Ascending aorta (tissue), 2 donors: ENCODE measurements at regions not wholly inside any gene's neighbourhood (a gene's known extent, or its start where the extent isn't known, plus 50 kb on each side); places are given as distances from the start of the nearest gene placed in this dataset.
A peak's percentile ranks its signal among the peaks of the same experiment; 100 is the strongest.
"Not testable (repeated sequence)": the region's sequence is repeated elsewhere in the genome, so short reads cannot be mapped to it uniquely, and the experiment has no call there.

Source experiments
- DNase-seq, 2 donors: peaks; one replicate each; pipeline ENCODE4 v3.0.0-alpha.2; 2019; ENCODE audit warnings: low spot score in 2 of 2
- H3K27ac ChIP-seq, 2 donors: fragments of 200-600 bp; sonication (generic); one replicate each; pipeline ENCODE4 v1.5.1; 2016 to 2017; ENCODE audit warnings: mild to moderate bottlenecking in 1 of 2
- H3K27me3 ChIP-seq: fragments of 200-600 bp; sonication (generic); one replicate; pipeline ENCODE4 v1.5.1; 2017
- H3K36me3 ChIP-seq, 2 donors: fragments of 200-600 bp; sonication (generic); one replicate each; pipeline ENCODE4 v1.5.1; 2016
- H3K4me1 ChIP-seq, 2 donors: fragments of 200-600 bp; sonication (generic); one replicate each; pipeline ENCODE4 v1.5.1; 2016 to 2017; ENCODE audit warnings: mild to moderate bottlenecking in 1 of 2
- H3K4me3 ChIP-seq, 2 donors: fragments of 200-600 bp; sonication (generic); one replicate each; pipeline ENCODE4 v1.5.1; 2016 to 2017; ENCODE audit warnings: mild to moderate bottlenecking in 1 of 2
- H3K9me3 ChIP-seq, 2 donors: fragments of 200-600 bp; sonication (generic); one replicate each; pipeline ENCODE4 v1.5.1; 2016
- intact Hi-C: fragments of 100-400 bp; cut with DNase I; formaldehyde crosslinking; loops from one replicate; pipeline ENCODE4 v1.15.1; 2023
- TF ChIP-seq, protein P1 (sequence below), 3 experiments: fragments of 200-600 bp in 2 of 3; fragments of 450-650 bp in 1 of 3; sonication (generic) in 2 of 3; IDR thresholded peaks; one replicate each; pipeline ENCODE4 v1.5.1; 2016 to 2019; ENCODE audit warnings: antibody characterized with exemption in 3 of 3, mild to moderate bottlenecking in 1 of 3, moderate library complexity in 1 of 3

DNA sequence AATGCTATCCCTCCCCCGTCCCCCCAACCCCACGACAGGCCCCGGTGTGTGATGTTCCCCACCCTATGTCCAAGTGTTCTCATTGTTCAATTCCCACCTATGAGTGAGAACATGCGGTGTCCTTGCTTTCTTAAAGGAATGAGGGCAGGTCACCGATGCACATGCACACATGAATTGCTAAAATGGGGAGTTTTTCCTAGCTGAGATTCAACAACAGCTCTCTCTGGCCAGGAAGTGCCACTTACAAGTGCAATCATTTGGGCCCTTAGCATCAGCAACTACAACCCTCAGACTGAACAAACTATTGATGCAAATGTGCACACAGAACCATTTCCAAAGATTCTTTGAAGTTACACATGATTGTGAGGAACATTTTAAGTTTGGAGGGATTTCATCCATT lies 95.7 kb upstream of the IQCM start:
- no peaks in the 10 kb centered on the region for H3K9me3 ChIP-seq
- TF ChIP-seq, protein P1, sequence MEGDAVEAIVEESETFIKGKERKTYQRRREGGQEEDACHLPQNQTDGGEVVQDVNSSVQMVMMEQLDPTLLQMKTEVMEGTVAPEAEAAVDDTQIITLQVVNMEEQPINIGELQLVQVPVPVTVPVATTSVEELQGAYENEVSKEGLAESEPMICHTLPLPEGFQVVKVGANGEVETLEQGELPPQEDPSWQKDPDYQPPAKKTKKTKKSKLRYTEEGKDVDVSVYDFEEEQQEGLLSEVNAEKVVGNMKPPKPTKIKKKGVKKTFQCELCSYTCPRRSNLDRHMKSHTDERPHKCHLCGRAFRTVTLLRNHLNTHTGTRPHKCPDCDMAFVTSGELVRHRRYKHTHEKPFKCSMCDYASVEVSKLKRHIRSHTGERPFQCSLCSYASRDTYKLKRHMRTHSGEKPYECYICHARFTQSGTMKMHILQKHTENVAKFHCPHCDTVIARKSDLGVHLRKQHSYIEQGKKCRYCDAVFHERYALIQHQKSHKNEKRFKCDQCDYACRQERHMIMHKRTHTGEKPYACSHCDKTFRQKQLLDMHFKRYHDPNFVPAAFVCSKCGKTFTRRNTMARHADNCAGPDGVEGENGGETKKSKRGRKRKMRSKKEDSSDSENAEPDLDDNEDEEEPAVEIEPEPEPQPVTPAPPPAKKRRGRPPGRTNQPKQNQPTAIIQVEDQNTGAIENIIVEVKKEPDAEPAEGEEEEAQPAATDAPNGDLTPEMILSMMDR (IDR thresholded peaks at IDR 0.05) = no peak
- H3K4me1 ChIP-seq = no peaks in the 10 kb centered on the region
- H3K4me3 ChIP-seq = no peak overlapping the region
- no peak for DNase-seq
- intact Hi-C loops = no loop called here
- H3K27me3 ChIP-seq = no peaks in the 10 kb centered on the region
- H3K36me3 ChIP-seq = no peaks in the 10 kb centered on the region
- H3K27ac ChIP-seq = no peak overlapping the region

DNA sequence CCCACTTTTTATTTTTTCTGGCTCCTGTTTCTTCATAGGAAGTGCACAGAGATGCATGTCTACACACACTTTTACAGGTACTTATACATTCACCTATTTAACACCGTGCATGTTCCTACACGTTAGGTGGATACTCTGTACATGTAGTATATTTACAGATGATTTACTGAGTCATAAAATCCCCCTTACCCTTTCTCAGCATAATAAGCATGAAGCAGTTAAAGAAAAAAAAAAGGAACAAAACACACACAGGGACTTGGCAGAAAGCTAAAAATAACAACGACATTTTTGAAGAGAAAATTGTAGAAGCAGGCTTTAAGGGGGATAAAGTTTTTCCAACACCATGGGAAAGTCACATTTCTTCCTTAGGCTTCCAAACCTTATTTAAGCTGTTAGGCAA lies 96.4 kb upstream of the IQCM start:
- intact Hi-C loops = no loop called here
- Histone ChIP-seq H3K4me1 (no peaks in the 10 kb centered on the region), H3K27ac (no peak overlapping the region), H3K36me3 (no peaks in the 10 kb centered on the region), H3K4me3 (no peak overlapping the region), H3K27me3 (no peaks in the 10 kb centered on the region), H3K9me3 (no peaks in the 10 kb centered on the region)
- TF ChIP-seq, protein P1 (IDR thresholded peaks at IDR 0.05) = no peak
- DNase-seq = no peak

DNA sequence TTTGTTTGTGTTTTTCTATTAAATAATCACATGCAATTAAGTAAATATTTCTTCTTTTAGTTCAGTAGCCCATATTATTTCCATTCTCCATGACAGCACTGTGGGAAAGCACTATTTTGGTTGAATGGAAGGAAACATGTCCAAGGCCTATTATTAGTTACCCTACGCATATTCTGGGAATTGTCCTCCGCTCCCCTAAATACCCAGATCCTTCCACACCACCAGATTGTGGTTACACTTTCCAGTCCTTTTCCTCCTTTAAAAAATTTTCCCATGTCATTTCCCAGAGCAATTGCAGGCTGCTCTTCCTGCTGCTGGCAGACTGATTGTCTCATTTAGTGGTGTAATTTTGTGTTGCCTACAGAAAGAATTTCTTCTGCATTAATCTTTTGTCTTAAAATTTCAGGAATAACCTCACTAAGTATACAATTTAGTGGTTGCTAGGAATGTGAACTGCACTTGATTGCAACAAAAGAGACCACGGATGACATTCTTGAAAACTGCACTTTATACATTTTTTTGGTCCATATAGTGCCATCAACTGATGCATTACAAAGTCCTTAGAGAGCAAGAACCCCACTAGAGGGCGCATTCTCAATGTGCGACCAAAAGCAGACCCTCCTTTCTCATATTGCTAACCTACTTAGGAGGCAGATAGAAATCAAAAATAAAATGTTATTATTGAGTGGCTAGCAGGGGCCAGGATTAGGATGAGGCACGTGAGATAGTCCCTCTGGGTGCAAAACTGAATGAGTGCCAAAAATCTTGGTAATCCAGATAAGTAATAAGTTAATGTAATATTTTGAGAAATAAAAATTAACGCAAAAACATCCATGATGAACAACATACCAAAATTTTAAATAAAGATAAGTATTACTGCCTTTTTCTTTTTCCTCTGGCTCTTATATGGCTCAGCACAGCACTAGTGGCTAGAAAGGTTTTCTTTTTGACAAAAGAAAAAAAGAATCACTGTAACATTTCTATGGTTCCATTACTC lies 98.8 kb upstream of the IQCM start:
- TF ChIP-seq, protein P1 (IDR thresholded peaks at IDR 0.05) = peak in 2 of 3 experiments; percentile 25 to 46
- no peaks in the 10 kb centered on the region for H3K36me3 ChIP-seq
- no peak overlapping the region for H3K27ac ChIP-seq
- DNase-seq = no peak
- no peaks in the 10 kb centered on the region for H3K9me3 ChIP-seq
- H3K4me1 ChIP-seq = no peaks in the 10 kb centered on the region
- no peaks in the 10 kb centered on the region for H3K27me3 ChIP-seq
- intact Hi-C loops = no loop called here
- H3K4me3 ChIP-seq = no peak overlapping the region

DNA sequence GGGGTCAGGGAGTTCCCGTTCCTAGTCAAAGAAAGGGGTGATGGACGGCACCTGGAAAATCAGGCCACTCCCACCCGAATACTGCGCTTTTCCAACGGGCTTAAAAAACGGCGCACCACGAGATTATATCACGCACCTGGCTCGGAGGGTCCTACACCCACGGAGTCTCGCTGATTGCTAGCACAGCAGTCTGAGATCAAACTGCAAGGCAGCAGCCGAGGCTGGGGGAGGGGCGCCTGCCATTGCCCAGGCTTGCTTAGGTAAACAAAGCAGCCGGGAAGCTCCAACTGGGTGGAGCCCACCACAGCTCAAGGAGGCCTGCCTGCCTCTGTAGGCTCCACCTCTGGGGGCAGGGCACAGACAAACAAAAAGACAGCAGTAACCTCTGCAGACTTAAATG lies 100.1 kb upstream of the IQCM start:
- DNase-seq, intact Hi-C loops, H3K4me1 ChIP-seq, H3K4me3 ChIP-seq, H3K36me3 ChIP-seq, H3K9me3 ChIP-seq, H3K27me3 ChIP-seq, H3K27ac ChIP-seq: not testable (repeated sequence)

DNA sequence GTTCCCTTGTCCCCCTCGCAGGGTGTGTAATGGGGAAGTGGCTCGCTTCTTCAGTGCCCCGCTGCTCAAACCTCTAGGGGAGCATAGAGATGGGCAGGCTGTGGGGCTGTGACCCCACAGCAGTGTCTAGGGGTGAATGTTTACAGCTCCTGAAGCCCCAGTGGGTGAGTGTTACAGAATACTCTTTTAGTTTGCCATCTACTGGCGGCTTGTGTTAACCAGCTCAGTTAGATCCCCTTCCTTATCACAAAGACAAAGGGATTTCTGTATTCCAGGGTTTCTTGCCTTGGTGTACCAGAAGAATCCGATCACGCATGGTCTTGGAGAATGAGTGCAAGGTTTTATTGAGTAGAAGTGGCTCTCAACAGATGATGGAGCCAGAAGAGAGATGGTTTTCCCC lies 108.1 kb upstream of the IQCM start:
- intact Hi-C loops = no loop called here
- no peak overlapping the region for H3K27ac ChIP-seq
- no peak for DNase-seq
- H3K4me3 ChIP-seq = no peak overlapping the region
- TF ChIP-seq, protein P1 (IDR thresholded peaks at IDR 0.05) = no peak
- no peaks in the 10 kb centered on the region for H3K9me3 ChIP-seq
- H3K4me1 ChIP-seq = no peaks in the 10 kb centered on the region
- H3K36me3 ChIP-seq = no peaks in the 10 kb centered on the region
- H3K27me3 ChIP-seq = no peaks in the 10 kb centered on the region

DNA sequence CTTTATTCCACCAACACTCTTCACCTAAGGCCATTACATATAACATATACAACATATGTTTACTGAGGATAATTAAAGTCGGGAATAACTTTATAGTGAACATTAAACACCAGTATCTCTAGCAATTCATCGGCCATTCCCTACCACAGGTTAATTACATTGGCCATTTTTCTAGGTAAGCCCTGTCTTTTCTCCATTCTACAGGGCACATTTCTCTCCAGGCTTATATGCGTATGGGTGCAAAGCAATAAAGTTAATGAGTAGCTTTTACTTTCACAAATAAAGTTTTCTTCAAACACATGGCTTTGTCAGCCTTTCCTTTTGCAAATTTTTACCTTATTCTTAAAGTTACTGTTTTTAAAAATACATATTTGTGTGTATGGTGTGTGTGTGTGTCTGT lies 111.9 kb upstream of the IQCM start:
- TF ChIP-seq, protein P1 (IDR thresholded peaks at IDR 0.05) = no peak
- Histone ChIP-seq H3K36me3 (no peaks in the 10 kb centered on the region), H3K9me3 (no peaks in the 10 kb centered on the region)

More for the DNA sequence above, 111.9 kb upstream of the IQCM start:
- no peak overlapping the region for H3K4me3 ChIP-seq
- no peak for DNase-seq
- H3K27ac ChIP-seq = no peak overlapping the region
- H3K4me1 ChIP-seq = no peaks in the 10 kb centered on the region
- intact Hi-C loops = no loop called here
- H3K27me3 ChIP-seq = no peaks in the 10 kb centered on the region
